Tibial nerve (tissue), 4 donors: ENCODE measurements at regions not wholly inside any gene's neighbourhood (a gene's known extent, or its start where the extent isn't known, plus 50 kb on each side); places are given as distances from the start of the nearest gene placed in this dataset.

Source experiments
- EP300 ChIP-seq, 2 donors: sonication (generic); formaldehyde crosslinking; IDR thresholded peaks; one replicate each; pipeline ENCODE4 v1.6.1; 2017; ENCODE audit warnings: antibody characterized with exemption in 2 of 2, mild to moderate bottlenecking in 1 of 2
- POLR2A ChIP-seq, 2 donors: fragments of 450-650 bp; IDR thresholded peaks; one replicate each; pipeline ENCODE4 v1.6.1; 2017; ENCODE audit warnings: antibody characterized with exemption in 2 of 2, mild to moderate bottlenecking in 2 of 2, moderate library complexity in 2 of 2
- TF ChIP-seq, protein P1 (sequence below), 5 experiments: fragments of 200-600 bp in 3 of 5; fragments of 450-650 bp in 2 of 5; sonication (generic) in 3 of 5; IDR thresholded peaks; one replicate each; pipeline ENCODE4 v1.5.1; 2016 to 2019; ENCODE audit warnings: antibody characterized with exemption in 5 of 5, mild to moderate bottlenecking in 3 of 5, moderate library complexity in 2 of 5

- TF ChIP-seq, protein P1, sequence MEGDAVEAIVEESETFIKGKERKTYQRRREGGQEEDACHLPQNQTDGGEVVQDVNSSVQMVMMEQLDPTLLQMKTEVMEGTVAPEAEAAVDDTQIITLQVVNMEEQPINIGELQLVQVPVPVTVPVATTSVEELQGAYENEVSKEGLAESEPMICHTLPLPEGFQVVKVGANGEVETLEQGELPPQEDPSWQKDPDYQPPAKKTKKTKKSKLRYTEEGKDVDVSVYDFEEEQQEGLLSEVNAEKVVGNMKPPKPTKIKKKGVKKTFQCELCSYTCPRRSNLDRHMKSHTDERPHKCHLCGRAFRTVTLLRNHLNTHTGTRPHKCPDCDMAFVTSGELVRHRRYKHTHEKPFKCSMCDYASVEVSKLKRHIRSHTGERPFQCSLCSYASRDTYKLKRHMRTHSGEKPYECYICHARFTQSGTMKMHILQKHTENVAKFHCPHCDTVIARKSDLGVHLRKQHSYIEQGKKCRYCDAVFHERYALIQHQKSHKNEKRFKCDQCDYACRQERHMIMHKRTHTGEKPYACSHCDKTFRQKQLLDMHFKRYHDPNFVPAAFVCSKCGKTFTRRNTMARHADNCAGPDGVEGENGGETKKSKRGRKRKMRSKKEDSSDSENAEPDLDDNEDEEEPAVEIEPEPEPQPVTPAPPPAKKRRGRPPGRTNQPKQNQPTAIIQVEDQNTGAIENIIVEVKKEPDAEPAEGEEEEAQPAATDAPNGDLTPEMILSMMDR (IDR thresholded peaks at IDR 0.05): no peak
- TF ChIP-seq POLR2A (IDR thresholded peaks at IDR 0.05) (no peak), EP300 (IDR thresholded peaks at IDR 0.05) (no peak)
Measured at GRCh38 chr20:33926425-33926824, 67.3 kb upstream of the RALY start.
